ENCODE measurements at regions not wholly inside any gene's neighbourhood (a gene's known extent, or its start where the extent isn't known, plus 50 kb on each side); places are given as distances from the start of the nearest gene placed in this dataset.
A peak's percentile ranks its signal among the peaks of the same experiment; 100 is the strongest.

- DNase-seq (ENCODE audit: extremely low read depth, low read depth): peak; percentile 23
- TF ChIP-seq CTCF (IDR thresholded peaks at IDR 0.05; ENCODE audit: low read depth, low read length): no peak
Measured at GRCh38 chr4:26217961-26218676, 102.7 kb upstream of the RBPJ start.

- TF ChIP-seq CTCF (IDR thresholded peaks at IDR 0.05; ENCODE audit: low read depth, low read length): no peak
- no peak for DNase-seq (ENCODE audit: extremely low read depth, low read depth)
Measured at GRCh38 chr4:26218677-26219605, 101.9 kb upstream of the RBPJ start.

- no peak for TF ChIP-seq CTCF (IDR thresholded peaks at IDR 0.05; ENCODE audit: low read depth, low read length)
- no peak for DNase-seq (ENCODE audit: extremely low read depth, low read depth)
Measured at GRCh38 chr4:26220696-26221095, 100.1 kb upstream of the RBPJ start.

GRCh38 chr4:26223155-26223554 is 97.7 kb upstream of the RBPJ start:
- no peak for DNase-seq (ENCODE audit: extremely low read depth, low read depth)
- TF ChIP-seq CTCF (IDR thresholded peaks at IDR 0.05; ENCODE audit: low read depth, low read length): no peak

- DNase-seq (ENCODE audit: extremely low read depth, low read depth): no peak
- TF ChIP-seq CTCF (IDR thresholded peaks at IDR 0.05; ENCODE audit: low read depth, low read length): no peak
Measured at GRCh38 chr4:26226629-26227376, 94.0 kb upstream of the RBPJ start.

- DNase-seq (ENCODE audit: extremely low read depth, low read depth): no peak
- TF ChIP-seq CTCF (IDR thresholded peaks at IDR 0.05; ENCODE audit: low read depth, low read length): no peak
Measured at GRCh38 chr4:26227601-26228229, 93.1 kb upstream of the RBPJ start.
